ENCODE measurements at regions not wholly inside any gene's neighbourhood (a gene's known extent, or its start where the extent isn't known, plus 50 kb on each side); places are given as distances from the start of the nearest gene placed in this dataset.

GRCh38 chr20:11459090-11459890 is 458.4 kb upstream of the BTBD3 start:
- H3K27ac ChIP-seq = no peak overlapping the region

GRCh38 chr20:11467436-11467835 is 450.3 kb upstream of the BTBD3 start:
- no peaks in the 10 kb centered on the region for H3K36me3 ChIP-seq
- no peaks in the 10 kb centered on the region for H3K27me3 ChIP-seq
- H3K4me3 ChIP-seq = no peak overlapping the region
- no peaks in the 10 kb centered on the region for H3K9me3 ChIP-seq
- no peaks in the 10 kb centered on the region for H3K4me1 ChIP-seq
- DNase-seq = no peak
- no peak overlapping the region for H3K27ac ChIP-seq
- TF ChIP-seq CTCF (IDR thresholded peaks at IDR 0.05) (no peak), POLR2A (IDR thresholded peaks at IDR 0.05) (no peak)

More at GRCh38 chr20:11459090-11459890, 458.4 kb upstream of the BTBD3 start:
- DNase-seq = no peak
- no peaks in the 10 kb centered on the region for H3K27me3 ChIP-seq
- peaks cover 0 to 5% (median 0%) of the 10 kb centered on the region in 4 donors for H3K4me1 ChIP-seq
- H3K36me3 ChIP-seq = no peaks in the 10 kb centered on the region
- H3K4me3 ChIP-seq = no peak overlapping the region
- H3K9me3 ChIP-seq = no peaks in the 10 kb centered on the region
- TF ChIP-seq POLR2A (IDR thresholded peaks at IDR 0.05) (no peak), CTCF (IDR thresholded peaks at IDR 0.05) (no peak)

GRCh38 chr20:11468880-11469279 is 448.8 kb upstream of the BTBD3 start:
- Histone ChIP-seq H3K4me3 (no peak overlapping the region), H3K36me3 (no peaks in the 10 kb centered on the region), H3K4me1 (no peaks in the 10 kb centered on the region), H3K27ac (no peak overlapping the region), H3K27me3 (no peaks in the 10 kb centered on the region), H3K9me3 (no peaks in the 10 kb centered on the region)
- TF ChIP-seq CTCF (IDR thresholded peaks at IDR 0.05) (no peak), POLR2A (IDR thresholded peaks at IDR 0.05) (no peak)
- no peak for DNase-seq

- no peak overlapping the region for H3K27ac ChIP-seq
- no peaks in the 10 kb centered on the region for H3K4me1 ChIP-seq
- no peaks in the 10 kb centered on the region for H3K27me3 ChIP-seq
- H3K9me3 ChIP-seq = no peaks in the 10 kb centered on the region
- H3K4me3 ChIP-seq = no peak overlapping the region
- H3K36me3 ChIP-seq = no peaks in the 10 kb centered on the region
- TF ChIP-seq CTCF (IDR thresholded peaks at IDR 0.05) (no peak), POLR2A (IDR thresholded peaks at IDR 0.05) (no peak)
- no peak for DNase-seq
Measured at GRCh38 chr20:11469795-11470435, 447.8 kb upstream of the BTBD3 start.

GRCh38 chr20:11473983-11474382 is 443.7 kb upstream of the BTBD3 start:
- H3K4me3 ChIP-seq = no peak overlapping the region
- TF ChIP-seq CTCF (IDR thresholded peaks at IDR 0.05) (no peak), POLR2A (IDR thresholded peaks at IDR 0.05) (no peak)
- DNase-seq = no peak
- no peaks in the 10 kb centered on the region for H3K36me3 ChIP-seq
- no peaks in the 10 kb centered on the region for H3K27me3 ChIP-seq
- H3K9me3 ChIP-seq = no peaks in the 10 kb centered on the region
- no peak overlapping the region for H3K27ac ChIP-seq
- no peaks in the 10 kb centered on the region for H3K4me1 ChIP-seq

Measured in Peyer's patch (tissue), 4 donors.